SK-N-SH (cell line): ENCODE measurements at regions not wholly inside any gene's neighbourhood (a gene's known extent, or its start where the extent isn't known, plus 50 kb on each side); places are given as distances from the start of the nearest gene placed in this dataset.
"Not testable (repeated sequence)": the region's sequence is repeated elsewhere in the genome, so short reads cannot be mapped to it uniquely, and the experiment has no call there.

Experiments used
- CTCF ChIA-PET: fragments of 300-600, 350-600 bp; formaldehyde crosslinking; extraction: SDS; loops from one replicate; lab custom pipeline; 2021; lab: Yijun Ruan, JAX
- POLR2A ChIA-PET: fragments of 350-600 bp; sonication (Branson Sonifier 250); formaldehyde crosslinking; extraction: SDS; loops from one replicate; lab custom pipeline; 2020; ENCODE audit warnings: antibody characterized with exemption, inconsistent platforms; lab: Yijun Ruan, JAX
- DNase-seq: peaks from one replicate; pipeline ENCODE4 v3.0.0; 2012
- H2AFZ ChIP-seq: fragments of 200-600 bp; sonication (generic); 2 replicates; pipeline ENCODE4 v1.8.1; 2016; ENCODE audit warnings: antibody characterized with exemption, mild to moderate bottlenecking, low read depth
- H3F3A ChIP-seq: fragments of 200-600 bp; sonication (generic); replicated peaks from 2 replicates; pipeline ENCODE3; 2016; ENCODE audit warnings: antibody characterized with exemption, mild to moderate bottlenecking; ENCODE audit not compliant: insufficient read depth
- H3K27ac ChIP-seq, 2 experiments: fragments of 200-500 bp in 1 of 2; fragments of 200-600 bp in 1 of 2; sonication (Bioruptor generic) in 1 of 2; sonication (generic), shearing (Covaris generic) in 1 of 2; 2 replicates each; pipeline versions ENCODE4 v1.5.1 to v1.6.1; 2014 to 2016; ENCODE audit warnings: low read depth in 2 of 2, inconsistent platforms in 1 of 2, low read length in 1 of 2, mild to moderate bottlenecking in 1 of 2, mixed read lengths in 1 of 2
- H3K27me3 ChIP-seq: fragments of 200-600 bp; sonication (generic), shearing (Covaris generic); 2 replicates; pipeline ENCODE4 v1.6.1; 2016; ENCODE audit warnings: mixed run types; ENCODE audit not compliant: insufficient read depth
- H3K36me3 ChIP-seq, 2 experiments: fragments of 200-500 bp in 1 of 2; fragments of 200-600 bp in 1 of 2; sonication (Bioruptor generic) in 1 of 2; sonication (generic) in 1 of 2; replicated peaks in 1 of 2; 2 replicates each; pipeline versions ENCODE3 to v1.5.1; 2014 to 2016; ENCODE audit warnings: low read length in 1 of 2, mild to moderate bottlenecking in 1 of 2; ENCODE audit not compliant: insufficient read depth in 2 of 2, control insufficient read depth in 1 of 2
- H3K4me1 ChIP-seq, 2 experiments: fragments of 200-500 bp in 1 of 2; fragments of 200-600 bp in 1 of 2; sonication (Bioruptor generic) in 1 of 2; sonication (generic), shearing (Covaris generic) in 1 of 2; 2 replicates each; pipeline versions ENCODE4 v1.5.1 to v1.6.1; 2014 to 2016; ENCODE audit warnings: low read depth in 1 of 2, low read length in 1 of 2, mixed run types in 1 of 2; ENCODE audit not compliant: insufficient read depth in 2 of 2, control insufficient read depth in 1 of 2
- H3K4me2 ChIP-seq: fragments of 200-600 bp; sonication (generic), shearing (Covaris generic); 2 replicates; pipeline ENCODE4 v1.6.1; 2017; ENCODE audit warnings: mixed run types
- H3K4me3 ChIP-seq, 2 experiments: fragments of 200-500 bp in 1 of 2; fragments of 200-600 bp in 1 of 2; sonication (Bioruptor generic) in 1 of 2; sonication (generic), shearing (Covaris generic) in 1 of 2; 2 replicates each; pipeline versions ENCODE4 v1.5.1 to v1.8.1; 2014 to 2016; ENCODE audit warnings: low read depth in 2 of 2, inconsistent platforms in 1 of 2, low read length in 1 of 2, mild to moderate bottlenecking in 1 of 2, mixed read lengths in 1 of 2, moderate library complexity in 1 of 2
- H3K79me2 ChIP-seq: fragments of 200-600 bp; sonication (generic); 2 replicates; pipeline ENCODE4 v1.8.1; 2017; ENCODE audit warnings: mild to moderate bottlenecking; ENCODE audit not compliant: insufficient read depth
- H3K9ac ChIP-seq: fragments of 200-600 bp; sonication (generic); 2 replicates; pipeline ENCODE4 v1.6.1; 2017; ENCODE audit warnings: mixed run types
- H3K9me2 ChIP-seq: fragments of 200-600 bp; sonication (generic); 2 replicates; pipeline ENCODE4 v1.6.1; 2017; ENCODE audit warnings: mixed run types
- H3K9me3 ChIP-seq: fragments of 200-600 bp; sonication (generic); 2 replicates; pipeline ENCODE4 v1.6.1; 2017; ENCODE audit warnings: mixed run types, mild to moderate bottlenecking, moderate library complexity
- H4K20me1 ChIP-seq: fragments of 200-600 bp; sonication (generic); 2 replicates; pipeline ENCODE4 v1.6.1; 2017; ENCODE audit warnings: mild to moderate bottlenecking, mixed run types; ENCODE audit not compliant: insufficient read depth
- CHD2 ChIP-seq: fragments of 150-350 bp; IDR thresholded peaks from 2 replicates; pipeline ENCODE4 v1.6.1; 2018; ENCODE audit warnings: low read length; ENCODE audit not compliant: partially characterized antibody
- ELF1 ChIP-seq: IDR thresholded peaks from 2 replicates; pipeline ENCODE4 v1.4.0; 2012
- EP300 ChIP-seq, 2 experiments: IDR thresholded peaks; 2 replicates each; pipeline versions ENCODE4 v1.4.0 to v1.6.1; 2012; ENCODE audit warnings: borderline replicate concordance in 1 of 2, low read depth in 1 of 2, low read length in 1 of 2
- FOSL2 ChIP-seq: IDR thresholded peaks from 2 replicates; pipeline ENCODE4 v1.4.0; 2012; ENCODE audit warnings: low read depth, mild to moderate bottlenecking, moderate library complexity, borderline replicate concordance
- FOXJ3 ChIP-seq: sonication (generic); formaldehyde crosslinking; IDR thresholded peaks from 2 replicates; pipeline ENCODE4 v1.5.1; 2020; ENCODE audit warnings: mild to moderate bottlenecking, missing genetic modification reagents
- GATA2 ChIP-seq: sonication (generic); formaldehyde crosslinking; IDR thresholded peaks from 2 replicates; pipeline ENCODE4 v1.5.0; 2020; ENCODE audit warnings: mild to moderate bottlenecking, missing genetic modification reagents
- JUND ChIP-seq: IDR thresholded peaks from 2 replicates; pipeline ENCODE4 v1.4.0; 2012
- MXI1 ChIP-seq: IDR thresholded peaks from 2 replicates; pipeline ENCODE4 v1.6.1; 2012; ENCODE audit warnings: mild to moderate bottlenecking, low read depth, low read length, improper control_type of control experiment
- NFIC ChIP-seq: IDR thresholded peaks from 2 replicates; pipeline ENCODE4 v1.4.0; 2012; ENCODE audit warnings: borderline replicate concordance
- NRF1 ChIP-seq: IDR thresholded peaks from 2 replicates; pipeline ENCODE4 v1.6.1; 2012; ENCODE audit warnings: low read depth, mild to moderate bottlenecking, low read length
- POLR2AphosphoS5 ChIP-seq: IDR thresholded peaks from 2 replicates; pipeline ENCODE4 v1.6.1; 2012; ENCODE audit warnings: low read depth, low read length
- RAD21 ChIP-seq: IDR thresholded peaks from 2 replicates; pipeline ENCODE4 v1.6.1; 2012; ENCODE audit warnings: mild to moderate bottlenecking, low read length
- TAF1 ChIP-seq: IDR thresholded peaks from 2 replicates; pipeline ENCODE4 v1.6.1; 2012; ENCODE audit warnings: low read depth, mild to moderate bottlenecking, low read length, moderate library complexity, borderline replicate concordance
- TCF12 ChIP-seq: IDR thresholded peaks from 2 replicates; pipeline ENCODE4 v1.4.0; 2012
- TEAD4 ChIP-seq: IDR thresholded peaks from 2 replicates; pipeline ENCODE4 v1.4.0; 2012; ENCODE audit warnings: mild to moderate bottlenecking, borderline replicate concordance; ENCODE audit not compliant: insufficient read depth
- WGBS: methylation state at CpG from one replicate; pipeline ENCODE4 v1.1.6; 2017; ENCODE audit warnings: low lambda C conversion rate; 5-methylcytosine and 5-hydroxymethylcytosine counted together
- TF ChIP-seq, protein P1 (sequence below): fragments of 150-350 bp; IDR thresholded peaks from 2 replicates; pipeline ENCODE4 v1.6.1; 2016; ENCODE audit warnings: mild to moderate bottlenecking, low read depth, low read length
- TF ChIP-seq, protein P2 (sequence below): IDR thresholded peaks from 2 replicates; pipeline ENCODE4 v1.4.0; 2012; ENCODE audit warnings: low read depth, borderline replicate concordance
- TF ChIP-seq, protein P3 (sequence below): IDR thresholded peaks from 2 replicates; pipeline ENCODE4 v1.6.1; 2012; ENCODE audit warnings: mild to moderate bottlenecking, low read depth, low read length, moderate library complexity
- TF ChIP-seq, protein P4 (sequence below): IDR thresholded peaks from 2 replicates; pipeline ENCODE4 v1.4.0; 2012; ENCODE audit warnings: low read depth
- TF ChIP-seq, protein P5 (sequence below): IDR thresholded peaks from 2 replicates; pipeline ENCODE4 v1.4.0; 2012; ENCODE audit warnings: low read depth, borderline replicate concordance

DNA sequence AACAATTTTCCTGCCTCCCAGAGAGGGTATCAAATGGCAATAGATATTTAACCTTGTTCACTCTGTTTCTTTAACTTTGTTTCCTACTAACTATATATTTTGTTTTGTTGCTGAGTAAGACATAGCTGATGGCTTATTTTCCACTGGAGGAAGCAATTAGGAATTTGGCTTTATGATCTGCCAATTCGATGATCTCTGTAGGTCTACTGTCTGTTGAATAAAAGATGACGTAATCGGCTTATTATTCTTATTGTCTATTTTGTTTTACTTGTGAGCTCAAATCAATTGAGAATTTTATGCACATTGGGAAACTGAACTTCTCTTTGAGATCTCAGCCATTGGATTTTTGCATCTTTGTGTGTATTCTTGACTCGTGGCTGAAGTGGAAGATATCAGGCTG, 862.6 kb downstream of the EFNB2 start:
- H2AFZ ChIP-seq: no peak overlapping the region
- WGBS: 66% methylated on average over 4 of the region's 4 CpGs
- H3K4me3 ChIP-seq: no peak overlapping the region
- POLR2A ChIA-PET: no interaction called here
- TF ChIP-seq JUND: no peak
- TF ChIP-seq RAD21: no peak
- TF ChIP-seq ELF1: no peak
- no peak for TF ChIP-seq GATA2 (CRISPR knock-in tag)
- TF ChIP-seq, protein P1, sequence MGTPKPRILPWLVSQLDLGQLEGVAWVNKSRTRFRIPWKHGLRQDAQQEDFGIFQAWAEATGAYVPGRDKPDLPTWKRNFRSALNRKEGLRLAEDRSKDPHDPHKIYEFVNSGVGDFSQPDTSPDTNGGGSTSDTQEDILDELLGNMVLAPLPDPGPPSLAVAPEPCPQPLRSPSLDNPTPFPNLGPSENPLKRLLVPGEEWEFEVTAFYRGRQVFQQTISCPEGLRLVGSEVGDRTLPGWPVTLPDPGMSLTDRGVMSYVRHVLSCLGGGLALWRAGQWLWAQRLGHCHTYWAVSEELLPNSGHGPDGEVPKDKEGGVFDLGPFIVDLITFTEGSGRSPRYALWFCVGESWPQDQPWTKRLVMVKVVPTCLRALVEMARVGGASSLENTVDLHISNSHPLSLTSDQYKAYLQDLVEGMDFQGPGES: no peak
- no peak for TF ChIP-seq FOXJ3
- TF ChIP-seq TCF12: no peak
- no peak for TF ChIP-seq EP300 (IDR thresholded peaks at IDR 0.05; ENCODE audit: borderline replicate concordance in 1 of 2, low read depth in 1 of 2, low read length in 1 of 2)
- no peak for TF ChIP-seq NFIC
- TF ChIP-seq, protein P2, sequence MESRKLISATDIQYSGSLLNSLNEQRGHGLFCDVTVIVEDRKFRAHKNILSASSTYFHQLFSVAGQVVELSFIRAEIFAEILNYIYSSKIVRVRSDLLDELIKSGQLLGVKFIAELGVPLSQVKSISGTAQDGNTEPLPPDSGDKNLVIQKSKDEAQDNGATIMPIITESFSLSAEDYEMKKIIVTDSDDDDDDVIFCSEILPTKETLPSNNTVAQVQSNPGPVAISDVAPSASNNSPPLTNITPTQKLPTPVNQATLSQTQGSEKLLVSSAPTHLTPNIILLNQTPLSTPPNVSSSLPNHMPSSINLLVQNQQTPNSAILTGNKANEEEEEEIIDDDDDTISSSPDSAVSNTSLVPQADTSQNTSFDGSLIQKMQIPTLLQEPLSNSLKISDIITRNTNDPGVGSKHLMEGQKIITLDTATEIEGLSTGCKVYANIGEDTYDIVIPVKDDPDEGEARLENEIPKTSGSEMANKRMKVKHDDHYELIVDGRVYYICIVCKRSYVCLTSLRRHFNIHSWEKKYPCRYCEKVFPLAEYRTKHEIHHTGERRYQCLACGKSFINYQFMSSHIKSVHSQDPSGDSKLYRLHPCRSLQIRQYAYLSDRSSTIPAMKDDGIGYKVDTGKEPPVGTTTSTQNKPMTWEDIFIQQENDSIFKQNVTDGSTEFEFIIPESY: no peak
- TF ChIP-seq, protein P3, sequence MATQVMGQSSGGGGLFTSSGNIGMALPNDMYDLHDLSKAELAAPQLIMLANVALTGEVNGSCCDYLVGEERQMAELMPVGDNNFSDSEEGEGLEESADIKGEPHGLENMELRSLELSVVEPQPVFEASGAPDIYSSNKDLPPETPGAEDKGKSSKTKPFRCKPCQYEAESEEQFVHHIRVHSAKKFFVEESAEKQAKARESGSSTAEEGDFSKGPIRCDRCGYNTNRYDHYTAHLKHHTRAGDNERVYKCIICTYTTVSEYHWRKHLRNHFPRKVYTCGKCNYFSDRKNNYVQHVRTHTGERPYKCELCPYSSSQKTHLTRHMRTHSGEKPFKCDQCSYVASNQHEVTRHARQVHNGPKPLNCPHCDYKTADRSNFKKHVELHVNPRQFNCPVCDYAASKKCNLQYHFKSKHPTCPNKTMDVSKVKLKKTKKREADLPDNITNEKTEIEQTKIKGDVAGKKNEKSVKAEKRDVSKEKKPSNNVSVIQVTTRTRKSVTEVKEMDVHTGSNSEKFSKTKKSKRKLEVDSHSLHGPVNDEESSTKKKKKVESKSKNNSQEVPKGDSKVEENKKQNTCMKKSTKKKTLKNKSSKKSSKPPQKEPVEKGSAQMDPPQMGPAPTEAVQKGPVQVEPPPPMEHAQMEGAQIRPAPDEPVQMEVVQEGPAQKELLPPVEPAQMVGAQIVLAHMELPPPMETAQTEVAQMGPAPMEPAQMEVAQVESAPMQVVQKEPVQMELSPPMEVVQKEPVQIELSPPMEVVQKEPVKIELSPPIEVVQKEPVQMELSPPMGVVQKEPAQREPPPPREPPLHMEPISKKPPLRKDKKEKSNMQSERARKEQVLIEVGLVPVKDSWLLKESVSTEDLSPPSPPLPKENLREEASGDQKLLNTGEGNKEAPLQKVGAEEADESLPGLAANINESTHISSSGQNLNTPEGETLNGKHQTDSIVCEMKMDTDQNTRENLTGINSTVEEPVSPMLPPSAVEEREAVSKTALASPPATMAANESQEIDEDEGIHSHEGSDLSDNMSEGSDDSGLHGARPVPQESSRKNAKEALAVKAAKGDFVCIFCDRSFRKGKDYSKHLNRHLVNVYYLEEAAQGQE: no peak
- no peak for TF ChIP-seq MXI1
- no peak for TF ChIP-seq FOSL2
- TF ChIP-seq TAF1: no peak
- TF ChIP-seq, protein P4, sequence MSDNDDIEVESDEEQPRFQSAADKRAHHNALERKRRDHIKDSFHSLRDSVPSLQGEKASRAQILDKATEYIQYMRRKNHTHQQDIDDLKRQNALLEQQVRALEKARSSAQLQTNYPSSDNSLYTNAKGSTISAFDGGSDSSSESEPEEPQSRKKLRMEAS: no peak
- TF ChIP-seq CHD2: no peak
- TF ChIP-seq, protein P5, sequence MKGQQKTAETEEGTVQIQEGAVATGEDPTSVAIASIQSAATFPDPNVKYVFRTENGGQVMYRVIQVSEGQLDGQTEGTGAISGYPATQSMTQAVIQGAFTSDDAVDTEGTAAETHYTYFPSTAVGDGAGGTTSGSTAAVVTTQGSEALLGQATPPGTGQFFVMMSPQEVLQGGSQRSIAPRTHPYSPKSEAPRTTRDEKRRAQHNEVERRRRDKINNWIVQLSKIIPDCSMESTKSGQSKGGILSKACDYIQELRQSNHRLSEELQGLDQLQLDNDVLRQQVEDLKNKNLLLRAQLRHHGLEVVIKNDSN: no peak
- TF ChIP-seq POLR2AphosphoS5: no peak
- no peak for TF ChIP-seq NRF1
- TF ChIP-seq TEAD4: no peak
- H3F3A ChIP-seq: no peaks in the 10 kb centered on the region
- H3K4me1 ChIP-seq: no peaks in the 10 kb centered on the region
- H3K27ac ChIP-seq: no peak overlapping the region
- H3K9me3 ChIP-seq: no peaks in the 10 kb centered on the region
- CTCF ChIA-PET: no interaction called here
- H3K79me2 ChIP-seq: no peaks in the 10 kb centered on the region
- H3K9ac ChIP-seq: no peak overlapping the region
- H4K20me1 ChIP-seq: no peaks in the 10 kb centered on the region
- no peaks in the 10 kb centered on the region for H3K27me3 ChIP-seq
- no peaks in the 10 kb centered on the region for H3K9me2 ChIP-seq
- no peak overlapping the region for H3K4me2 ChIP-seq
- no peaks in the 10 kb centered on the region for H3K36me3 ChIP-seq
- DNase-seq: no peak

DNA sequence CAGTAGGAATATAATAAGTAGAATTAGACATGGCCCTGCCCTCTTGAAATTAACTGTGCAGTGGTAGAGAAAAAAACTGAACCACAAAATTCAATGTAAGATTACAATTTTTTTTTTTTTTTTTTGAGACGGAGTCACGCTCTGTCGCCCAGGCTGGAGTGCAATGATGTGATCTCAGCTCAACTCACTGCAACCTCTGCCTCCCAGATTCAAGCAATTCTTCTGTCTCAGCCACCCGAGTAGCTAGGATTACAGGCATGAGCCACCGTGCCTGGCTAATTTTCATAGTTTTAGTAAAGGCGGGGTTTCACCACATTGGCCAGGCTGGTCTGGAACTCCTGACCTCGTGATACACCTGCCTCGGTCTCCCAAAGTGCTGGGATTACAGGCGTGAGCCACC, 864.3 kb downstream of the EFNB2 start:
- H3K4me2 ChIP-seq, POLR2A ChIA-PET: not testable (repeated sequence)

More for the DNA sequence above, 864.3 kb downstream of the EFNB2 start:
- H3K4me1 ChIP-seq, H3F3A ChIP-seq, H3K9me2 ChIP-seq, H3K9ac ChIP-seq, H3K79me2 ChIP-seq, H3K36me3 ChIP-seq, CTCF ChIA-PET, DNase-seq, H4K20me1 ChIP-seq, H3K27ac ChIP-seq, H3K27me3 ChIP-seq, H3K4me3 ChIP-seq, H2AFZ ChIP-seq, H3K9me3 ChIP-seq: not testable (repeated sequence)
- WGBS: 64% methylated on average over 9 of the region's 9 CpGs
